ENCODE measurements at regions not wholly inside any gene's neighbourhood (a gene's known extent, or its start where the extent isn't known, plus 50 kb on each side); places are given as distances from the start of the nearest gene placed in this dataset.

GRCh38 chrX:40975951-40976350 is 109.3 kb upstream of the USP9X start:
- TF ChIP-seq, protein P1, sequence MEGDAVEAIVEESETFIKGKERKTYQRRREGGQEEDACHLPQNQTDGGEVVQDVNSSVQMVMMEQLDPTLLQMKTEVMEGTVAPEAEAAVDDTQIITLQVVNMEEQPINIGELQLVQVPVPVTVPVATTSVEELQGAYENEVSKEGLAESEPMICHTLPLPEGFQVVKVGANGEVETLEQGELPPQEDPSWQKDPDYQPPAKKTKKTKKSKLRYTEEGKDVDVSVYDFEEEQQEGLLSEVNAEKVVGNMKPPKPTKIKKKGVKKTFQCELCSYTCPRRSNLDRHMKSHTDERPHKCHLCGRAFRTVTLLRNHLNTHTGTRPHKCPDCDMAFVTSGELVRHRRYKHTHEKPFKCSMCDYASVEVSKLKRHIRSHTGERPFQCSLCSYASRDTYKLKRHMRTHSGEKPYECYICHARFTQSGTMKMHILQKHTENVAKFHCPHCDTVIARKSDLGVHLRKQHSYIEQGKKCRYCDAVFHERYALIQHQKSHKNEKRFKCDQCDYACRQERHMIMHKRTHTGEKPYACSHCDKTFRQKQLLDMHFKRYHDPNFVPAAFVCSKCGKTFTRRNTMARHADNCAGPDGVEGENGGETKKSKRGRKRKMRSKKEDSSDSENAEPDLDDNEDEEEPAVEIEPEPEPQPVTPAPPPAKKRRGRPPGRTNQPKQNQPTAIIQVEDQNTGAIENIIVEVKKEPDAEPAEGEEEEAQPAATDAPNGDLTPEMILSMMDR (IDR thresholded peaks at IDR 0.05), result no peak
- TF ChIP-seq POLR2A (IDR thresholded peaks at IDR 0.05; ENCODE audit: low read depth), result no peak
